Muscle layer of duodenum (tissue), 2 donors: ENCODE measurements at regions not wholly inside any gene's neighbourhood (a gene's known extent, or its start where the extent isn't known, plus 50 kb on each side); places are given as distances from the start of the nearest gene placed in this dataset.

Source experiments
- H3K27ac ChIP-seq: one replicate; pipeline ENCODE4 v1.7.0; 2013; ENCODE audit warnings: mild to moderate bottlenecking, low read length
- H3K27me3 ChIP-seq: one replicate; pipeline ENCODE4 v1.7.0; 2013; ENCODE audit warnings: low read depth, mild to moderate bottlenecking, control low read depth, low read length
- H3K36me3 ChIP-seq, 2 donors: one replicate each; pipeline ENCODE4 v1.7.0; 2013; ENCODE audit warnings: low read length in 2 of 2, control low read depth in 1 of 2, mild to moderate bottlenecking in 1 of 2; ENCODE audit not compliant: insufficient read depth in 2 of 2, control insufficient read depth in 1 of 2
- H3K4me1 ChIP-seq, 2 donors: one replicate each; pipeline ENCODE4 v1.7.0; 2013; ENCODE audit warnings: low read length in 2 of 2, mild to moderate bottlenecking in 2 of 2, control low read depth in 1 of 2, moderate library complexity in 1 of 2; ENCODE audit not compliant: insufficient read depth in 2 of 2, control insufficient read depth in 1 of 2
- H3K4me3 ChIP-seq, 2 donors: one replicate each; pipeline ENCODE4 v1.7.0; 2013; ENCODE audit warnings: low read length in 2 of 2, low read depth in 1 of 2, mild to moderate bottlenecking in 1 of 2
- H3K9me3 ChIP-seq, 2 donors: one replicate each; pipeline ENCODE4 v1.7.0; 2013; ENCODE audit warnings: low read length in 2 of 2, control low read depth in 1 of 2, mild to moderate bottlenecking in 1 of 2; ENCODE audit not compliant: control insufficient read depth in 1 of 2
- donor health status: healthy.

- no peaks in the 10 kb centered on the region for H3K36me3 ChIP-seq
- H3K9me3 ChIP-seq = no peaks in the 10 kb centered on the region
- no peak overlapping the region for H3K4me3 ChIP-seq
- no peaks in the 10 kb centered on the region for H3K4me1 ChIP-seq
- no peaks in the 10 kb centered on the region for H3K27me3 ChIP-seq
- no peak overlapping the region for H3K27ac ChIP-seq
These were observed 189.3 kb downstream of the IRF8 start for GRCh38 chr16:86088287-86088686.

- no peak overlapping the region for H3K27ac ChIP-seq
- H3K9me3 ChIP-seq = no peaks in the 10 kb centered on the region
- H3K4me1 ChIP-seq = peaks cover 0 to 1% of the 10 kb centered on the region in 2 donors
- H3K4me3 ChIP-seq = no peak overlapping the region
- H3K36me3 ChIP-seq = no peaks in the 10 kb centered on the region
- H3K27me3 ChIP-seq = no peaks in the 10 kb centered on the region
These were observed 189.9 kb downstream of the IRF8 start for GRCh38 chr16:86088816-86089215.

DNA sequence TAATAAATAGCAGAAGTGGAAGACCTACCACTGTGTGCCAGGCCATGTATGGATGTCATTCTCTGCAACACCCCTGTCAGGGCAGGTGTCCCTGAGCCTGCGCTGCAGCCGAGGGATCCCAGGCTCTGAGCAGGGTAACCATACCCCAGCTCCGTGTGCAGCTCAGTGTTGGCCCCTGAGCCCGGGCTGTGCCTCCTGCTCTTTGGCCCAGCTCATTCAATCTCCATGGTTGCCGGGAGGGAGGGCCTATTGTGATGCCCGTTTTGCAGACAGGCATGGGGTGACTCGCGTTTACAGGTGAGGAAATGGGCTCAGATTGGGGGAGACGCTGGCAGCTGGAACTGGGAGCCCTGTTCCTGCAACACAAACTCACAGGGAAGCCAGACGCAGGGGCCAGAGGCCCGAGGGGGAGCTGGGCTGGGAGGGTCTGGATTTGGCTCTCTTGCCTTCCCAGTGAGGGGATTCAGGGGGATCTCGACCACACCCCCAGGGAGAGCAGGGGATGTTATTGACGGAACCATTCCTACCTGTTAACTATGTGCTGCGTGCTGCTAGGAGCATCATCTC, 190.5 kb downstream of the IRF8 start:
- Histone ChIP-seq H3K4me1 (peaks cover 0 to 7% of the 10 kb centered on the region in 2 donors), H3K27ac (no peak overlapping the region), H3K4me3 (no peak overlapping the region), H3K27me3 (no peaks in the 10 kb centered on the region), H3K36me3 (no peaks in the 10 kb centered on the region), H3K9me3 (no peaks in the 10 kb centered on the region)

GRCh38 chr16:86089991-86090390, 191.0 kb downstream of the IRF8 start:
- Histone ChIP-seq H3K9me3 (no peaks in the 10 kb centered on the region), H3K27me3 (no peaks in the 10 kb centered on the region), H3K27ac (no peak overlapping the region)

DNA sequence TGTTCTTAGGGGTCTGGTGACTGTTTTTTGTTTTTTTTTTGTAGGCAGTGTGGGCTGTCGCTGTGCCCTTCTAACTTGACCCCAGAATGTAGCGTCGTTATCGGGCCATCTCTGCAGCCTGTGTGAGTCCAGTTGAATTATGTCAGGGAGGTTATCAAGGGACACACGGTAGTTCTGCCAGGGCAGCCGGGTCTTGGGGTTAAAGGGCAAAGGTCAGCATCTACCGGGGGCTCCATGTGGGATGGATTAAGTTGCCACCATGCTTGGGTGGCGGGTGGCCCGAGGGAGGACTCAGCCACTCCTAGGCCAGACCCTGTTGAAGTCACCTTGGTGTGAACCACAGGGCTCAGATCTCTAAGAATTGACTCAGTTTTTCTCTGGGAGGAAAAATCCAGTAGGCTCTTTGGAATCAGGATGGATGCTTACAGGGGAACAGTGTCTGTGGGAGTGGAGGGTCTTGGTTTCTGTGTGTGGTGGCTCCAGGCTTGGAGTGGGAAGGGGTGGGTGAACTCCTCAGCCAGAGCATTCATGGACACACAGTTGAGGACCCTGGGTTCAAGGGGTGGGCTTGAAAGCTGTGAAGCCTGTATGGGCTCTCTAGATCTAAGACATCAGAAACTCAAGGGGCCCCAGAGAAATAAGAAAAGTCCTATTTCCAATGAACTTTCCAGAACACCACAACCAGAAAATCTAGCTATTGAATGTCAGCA, 191.7 kb downstream of the IRF8 start:
- Histone ChIP-seq H3K4me1 (peaks cover 0 to 7% of the 10 kb centered on the region in 2 donors), H3K27ac (no peak overlapping the region), H3K27me3 (no peaks in the 10 kb centered on the region), H3K4me3 (no peak overlapping the region), H3K9me3 (no peaks in the 10 kb centered on the region), H3K36me3 (no peaks in the 10 kb centered on the region)

More at GRCh38 chr16:86089991-86090390, 191.0 kb downstream of the IRF8 start:
- H3K4me1 ChIP-seq = peaks cover 0 to 7% of the 10 kb centered on the region in 2 donors
- H3K4me3 ChIP-seq = no peak overlapping the region
- H3K36me3 ChIP-seq = no peaks in the 10 kb centered on the region

- H3K4me1 ChIP-seq = peaks cover 0 to 7% of the 10 kb centered on the region in 2 donors
- H3K27me3 ChIP-seq = no peaks in the 10 kb centered on the region
- no peak overlapping the region for H3K27ac ChIP-seq
- H3K36me3 ChIP-seq = no peaks in the 10 kb centered on the region
- no peak overlapping the region for H3K4me3 ChIP-seq
- no peaks in the 10 kb centered on the region for H3K9me3 ChIP-seq
These were observed 193.0 kb downstream of the IRF8 start for GRCh38 chr16:86091976-86092375.

GRCh38 chr16:86092586-86093480, 193.9 kb downstream of the IRF8 start:
- no peaks in the 10 kb centered on the region for H3K9me3 ChIP-seq
- H3K27me3 ChIP-seq = no peaks in the 10 kb centered on the region
- no peak overlapping the region for H3K27ac ChIP-seq
- H3K36me3 ChIP-seq = no peaks in the 10 kb centered on the region
- H3K4me3 ChIP-seq = no peak overlapping the region
- peaks cover 0 to 7% of the 10 kb centered on the region in 2 donors for H3K4me1 ChIP-seq

DNA sequence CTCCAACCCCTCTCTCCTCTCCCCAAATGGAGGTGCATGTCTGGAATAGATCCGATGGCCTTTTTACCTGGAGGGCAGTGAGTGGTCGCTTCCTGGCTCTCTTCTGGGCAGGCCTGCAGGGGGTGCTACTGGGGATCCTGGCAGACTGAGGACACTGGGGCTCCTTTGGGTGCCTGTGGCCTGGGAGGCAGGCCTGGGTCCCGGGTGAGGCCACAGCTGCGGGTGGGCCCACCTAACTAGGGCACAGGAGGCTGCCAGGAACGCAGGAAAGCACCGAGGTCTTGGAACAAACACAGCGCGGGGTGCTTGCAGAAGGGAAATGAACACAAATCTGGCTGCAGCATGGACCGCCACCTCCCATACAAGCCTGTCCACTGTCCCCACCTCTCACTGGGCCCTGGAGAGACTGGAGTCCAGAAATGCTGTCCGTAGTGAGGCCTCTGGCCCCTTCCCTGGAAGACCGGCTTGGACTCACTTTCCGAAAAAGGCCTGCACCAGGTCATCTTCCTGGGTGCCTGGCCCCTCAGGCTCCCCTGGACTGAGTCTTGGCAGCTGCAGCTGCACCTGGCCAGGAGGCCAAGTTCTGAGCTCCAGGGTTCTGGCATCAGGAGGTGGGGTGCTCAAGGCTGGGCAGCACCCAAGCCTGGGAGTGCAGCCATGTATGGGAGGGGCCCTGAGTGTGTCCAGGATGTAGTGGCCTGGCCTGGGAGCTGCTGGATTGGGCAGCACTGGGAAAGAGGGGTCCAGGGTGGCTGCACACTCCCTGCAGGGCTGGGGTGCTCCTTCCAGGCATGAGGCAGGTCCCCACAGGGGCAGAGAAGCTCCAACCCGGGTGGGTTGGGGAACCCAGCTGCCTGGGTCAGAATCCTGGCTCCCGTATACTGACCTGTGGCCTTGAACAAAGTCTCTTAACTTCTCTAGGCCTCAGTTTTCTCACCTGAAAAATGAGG, 195.1 kb downstream of the IRF8 start:
- Histone ChIP-seq H3K27me3 (no peaks in the 10 kb centered on the region), H3K27ac (no peak overlapping the region), H3K9me3 (no peaks in the 10 kb centered on the region), H3K4me3 (no peak overlapping the region), H3K4me1 (peaks cover 0 to 7% of the 10 kb centered on the region in 2 donors), H3K36me3 (no peaks in the 10 kb centered on the region)

GRCh38 chr16:86095131-86095752, 196.3 kb downstream of the IRF8 start:
- no peak overlapping the region for H3K27ac ChIP-seq
- no peaks in the 10 kb centered on the region for H3K9me3 ChIP-seq
- H3K4me3 ChIP-seq = no peak overlapping the region
- peaks cover 0 to 7% of the 10 kb centered on the region in 2 donors for H3K4me1 ChIP-seq
- H3K36me3 ChIP-seq = no peaks in the 10 kb centered on the region
- H3K27me3 ChIP-seq = no peaks in the 10 kb centered on the region

- Histone ChIP-seq H3K9me3 (no peaks in the 10 kb centered on the region), H3K4me3 (no peak overlapping the region), H3K4me1 (peaks cover 0 to 7% of the 10 kb centered on the region in 2 donors), H3K27ac (no peak overlapping the region), H3K36me3 (no peaks in the 10 kb centered on the region), H3K27me3 (no peaks in the 10 kb centered on the region)
These were observed 197.0 kb downstream of the IRF8 start for GRCh38 chr16:86095906-86096485.
